ENCODE measurements at regions not wholly inside any gene's neighbourhood (a gene's known extent, or its start where the extent isn't known, plus 50 kb on each side); places are given as distances from the start of the nearest gene placed in this dataset.

DNA sequence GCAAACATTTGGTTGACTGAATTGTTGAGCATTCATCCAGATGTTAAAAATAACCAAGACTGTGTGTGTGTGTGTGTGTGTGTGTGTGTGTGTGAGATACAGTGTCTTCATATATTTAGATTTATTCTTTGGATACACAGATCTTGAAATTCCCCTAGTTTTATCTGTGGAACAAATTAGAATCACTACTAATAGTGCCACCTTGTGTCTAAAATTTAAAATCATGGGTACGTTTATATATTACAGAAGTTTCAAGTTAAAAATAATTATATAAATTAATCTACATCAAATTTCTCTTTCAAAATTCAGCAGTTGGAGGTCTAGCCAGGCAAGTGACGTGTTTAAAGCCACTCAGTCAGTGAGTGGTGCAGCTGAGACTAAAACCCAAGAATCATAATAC lies 1566.2 kb upstream of the TENM4 start:
- Histone ChIP-seq H3K4ac (ENCODE audit: low read depth, low read length) (no peak overlapping the region), H4K91ac (ENCODE audit: insufficient read depth, low read depth, low read length) (no peak overlapping the region), H2BK5ac (ENCODE audit: low read depth, low read length, poor library complexity, severe bottlenecking) (no peak overlapping the region), H3K79me1 (ENCODE audit: low read depth in 1 of 2, low read length in 2 of 2) (no peaks in the 10 kb centered on the region), H3K23ac (ENCODE audit: low read depth, low read length) (no peak overlapping the region), H3K18ac (ENCODE audit: low read depth, low read length) (no peak overlapping the region), H3K9me1 (ENCODE audit: insufficient read depth, low read length) (no peaks in the 10 kb centered on the region), H3K27me3 (ENCODE audit: control insufficient read depth, insufficient read depth, low read length) (no peaks in the 10 kb centered on the region), H2BK20ac (ENCODE audit: low read depth, low read length) (no peak overlapping the region), H2BK120ac (ENCODE audit: low read depth, low read length) (no peak overlapping the region), H3K9me3 (ENCODE audit: control insufficient read depth, insufficient read depth, low read length) (no peaks in the 10 kb centered on the region), H3K27ac (ENCODE audit: insufficient read depth, low read length) (no peak overlapping the region), H3K56ac (ENCODE audit: extremely low read depth, insufficient read depth, low read length) (no peak overlapping the region), H2BK15ac (ENCODE audit: low read depth, low read length) (no peak overlapping the region), H3K4me2 (ENCODE audit: low read depth, low read length) (no peak overlapping the region), H4K20me1 (ENCODE audit: insufficient read depth, low read length) (no peaks in the 10 kb centered on the region), H3K9ac (ENCODE audit: low read depth, low read length) (no peak overlapping the region), H3K4me1 (ENCODE audit: control insufficient read depth, insufficient read depth, low read length) (no peaks in the 10 kb centered on the region), H2AFZ (replicated peaks; ENCODE audit: low read length, poor library complexity) (no peak overlapping the region), H3K36me3 (ENCODE audit: control insufficient read depth, insufficient read depth, low read length) (no peaks in the 10 kb centered on the region), H4K5ac (ENCODE audit: low read depth, low read length) (no peak overlapping the region), H3K14ac (replicated peaks; ENCODE audit: low read depth, low read length) (no peak overlapping the region), H2AK5ac (ENCODE audit: low read depth, low read length) (no peak overlapping the region), H4K8ac (ENCODE audit: low read depth in 2 of 2, low read length in 2 of 2) (no peak overlapping the region), H3K4me3 (ENCODE audit: insufficient read depth, low read depth, low read length) (no peak overlapping the region), H2AK9ac (replicated peaks; ENCODE audit: low read depth, low read length, poor library complexity) (no peak overlapping the region)
- CTCF ChIA-PET = no interaction called here
- dilution Hi-C loops (cut with HindIII; ENCODE audit: low sequenced_read_pairs, unreplicated experiment) (no loop called here), intact Hi-C loops (cut with micrococcal nuclease) (loop anchor here (2.0 kb wide), 1 partner anchor 1298 kb away; no protein-coding TSS in a partner anchor), in situ Hi-C loops (cut with MboI; ENCODE audit: low sequenced_read_pairs) (no loop called here)
- ATAC-seq (ENCODE audit: low read depth) (no peak), DNase-seq (peak; percentile 14)
- TF ChIP-seq, protein P1, sequence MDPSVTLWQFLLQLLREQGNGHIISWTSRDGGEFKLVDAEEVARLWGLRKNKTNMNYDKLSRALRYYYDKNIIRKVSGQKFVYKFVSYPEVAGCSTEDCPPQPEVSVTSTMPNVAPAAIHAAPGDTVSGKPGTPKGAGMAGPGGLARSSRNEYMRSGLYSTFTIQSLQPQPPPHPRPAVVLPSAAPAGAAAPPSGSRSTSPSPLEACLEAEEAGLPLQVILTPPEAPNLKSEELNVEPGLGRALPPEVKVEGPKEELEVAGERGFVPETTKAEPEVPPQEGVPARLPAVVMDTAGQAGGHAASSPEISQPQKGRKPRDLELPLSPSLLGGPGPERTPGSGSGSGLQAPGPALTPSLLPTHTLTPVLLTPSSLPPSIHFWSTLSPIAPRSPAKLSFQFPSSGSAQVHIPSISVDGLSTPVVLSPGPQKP (IDR thresholded peaks at IDR 0.05; ENCODE audit: borderline replicate concordance, low read depth, low read length) = no peak
- TF ChIP-seq, protein P2, sequence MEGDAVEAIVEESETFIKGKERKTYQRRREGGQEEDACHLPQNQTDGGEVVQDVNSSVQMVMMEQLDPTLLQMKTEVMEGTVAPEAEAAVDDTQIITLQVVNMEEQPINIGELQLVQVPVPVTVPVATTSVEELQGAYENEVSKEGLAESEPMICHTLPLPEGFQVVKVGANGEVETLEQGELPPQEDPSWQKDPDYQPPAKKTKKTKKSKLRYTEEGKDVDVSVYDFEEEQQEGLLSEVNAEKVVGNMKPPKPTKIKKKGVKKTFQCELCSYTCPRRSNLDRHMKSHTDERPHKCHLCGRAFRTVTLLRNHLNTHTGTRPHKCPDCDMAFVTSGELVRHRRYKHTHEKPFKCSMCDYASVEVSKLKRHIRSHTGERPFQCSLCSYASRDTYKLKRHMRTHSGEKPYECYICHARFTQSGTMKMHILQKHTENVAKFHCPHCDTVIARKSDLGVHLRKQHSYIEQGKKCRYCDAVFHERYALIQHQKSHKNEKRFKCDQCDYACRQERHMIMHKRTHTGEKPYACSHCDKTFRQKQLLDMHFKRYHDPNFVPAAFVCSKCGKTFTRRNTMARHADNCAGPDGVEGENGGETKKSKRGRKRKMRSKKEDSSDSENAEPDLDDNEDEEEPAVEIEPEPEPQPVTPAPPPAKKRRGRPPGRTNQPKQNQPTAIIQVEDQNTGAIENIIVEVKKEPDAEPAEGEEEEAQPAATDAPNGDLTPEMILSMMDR (conservative IDR thresholded peaks at IDR 0.05; ENCODE audit: low read depth, low read length) = 0 out of 2 replicates have a peak, but pooled peaks have one; percentile 28
- TF ChIP-seq RAD21 (IDR thresholded peaks at IDR 0.05; ENCODE audit: low read length) = 0 out of 2 replicates have a peak, but pooled peaks have one; percentile 12
- TF ChIP-seq POLR2A (IDR thresholded peaks at IDR 0.05; ENCODE audit: low read depth, low read length) = no peak
- TF ChIP-seq FOS (IDR thresholded peaks at IDR 0.05; ENCODE audit: low read depth, low read length) = no peak
- no peak for TF ChIP-seq MAZ (IDR thresholded peaks at IDR 0.05; ENCODE audit: borderline replicate concordance, low read depth, low read length)
- POLR2A ChIA-PET (ENCODE audit: unreplicated experiment) = no interaction called here
- WGBS, 2 experiments (ENCODE audit: extremely low coverage in 2 of 2, insufficient read length in 1 of 2) = no CpG with 5 or more reads among the region's 2 CpGs
- BruUV-seq (replicated peaks) = no TSS peak
